H1 (cell line): ENCODE measurements at regions not wholly inside any gene's neighbourhood (a gene's known extent, or its start where the extent isn't known, plus 50 kb on each side); places are given as distances from the start of the nearest gene placed in this dataset.

ENCODE experiments used
- ATF3 ChIP-seq: IDR thresholded peaks from 2 replicates; pipeline ENCODE4 v1.6.1; 2011; ENCODE audit warnings: low read depth, mild to moderate bottlenecking, low read length; ENCODE audit not compliant: insufficient read depth
- BCL11A ChIP-seq, 2 experiments: IDR thresholded peaks; one replicate each; pipeline ENCODE4 v1.6.1; 2011; ENCODE audit warnings: low read depth in 2 of 2, low read length in 2 of 2, mild to moderate bottlenecking in 2 of 2
- CTCF ChIP-seq, 3 experiments: IDR thresholded peaks; 1 replicate in 2 of 3; 2 replicates in 1 of 3; pipeline versions ENCODE4 v1.5.1 to v1.6.1; 2011; ENCODE audit warnings: low read length in 3 of 3, mild to moderate bottlenecking in 3 of 3, inconsistent platforms in 2 of 3, low read depth in 1 of 3, moderate library complexity in 1 of 3; ENCODE audit not compliant: insufficient read depth in 1 of 3; ENCODE audit errors: control extremely low read depth in 1 of 3
- E2F6 ChIP-seq: IDR thresholded peaks from 2 replicates; pipeline ENCODE4 v1.6.1; 2012; ENCODE audit warnings: inconsistent platforms
- SP1 ChIP-seq: IDR thresholded peaks from 2 replicates; pipeline ENCODE4 v1.6.1; 2011; ENCODE audit warnings: low read depth, low read length
- TBP ChIP-seq: IDR thresholded peaks from 2 replicates; pipeline ENCODE4 v1.6.1; 2011; ENCODE audit warnings: low read depth, low read length, improper control_type of control experiment

- no peak for TF ChIP-seq ATF3
- TF ChIP-seq SP1, result no peak
- TF ChIP-seq CTCF (IDR thresholded peaks at IDR 0.05; ENCODE audit: control extremely low read depth in 1 of 3, insufficient read depth in 1 of 3, low read depth in 1 of 3, low read length in 3 of 3), result no peak
- TF ChIP-seq E2F6, result no peak
- TF ChIP-seq TBP, result no peak
- TF ChIP-seq BCL11A (IDR thresholded peaks at IDR 0.05; ENCODE audit: low read depth in 2 of 2, low read length in 2 of 2), result no peak
These were observed 354.5 kb downstream of the FGFR2 start (continued) for GRCh38 chr10:121243609-121244241.
